ENCODE measurements at regions not wholly inside any gene's neighbourhood (a gene's known extent, or its start where the extent isn't known, plus 50 kb on each side); places are given as distances from the start of the nearest gene placed in this dataset.

DNA sequence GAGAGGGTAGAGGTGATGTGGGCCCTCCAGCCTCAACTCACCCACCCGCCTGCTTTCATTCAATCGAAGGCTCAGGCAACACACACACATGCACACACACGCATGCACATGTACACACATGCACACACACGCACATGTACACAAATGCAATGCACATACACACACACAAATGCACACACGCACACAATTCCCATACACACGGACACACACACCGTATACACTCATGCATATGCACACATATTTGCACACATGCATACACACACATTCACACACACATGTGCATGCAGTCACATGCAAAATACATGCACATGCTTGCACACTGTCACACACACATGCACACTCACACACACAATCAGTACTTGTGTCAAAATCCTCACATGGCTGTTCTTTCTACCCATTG lies 55.9 kb upstream of the SPACA7 start:
- H3K4me1 ChIP-seq (ENCODE audit: control insufficient read depth, insufficient read depth, low read length): no peaks in the 10 kb centered on the region
- H3K4me3 ChIP-seq (ENCODE audit: low read depth, low read length): no peak overlapping the region
- H3K9ac ChIP-seq (ENCODE audit: low read depth, low read length): no peak overlapping the region
- no peaks in the 10 kb centered on the region for H3K27me3 ChIP-seq (ENCODE audit: control insufficient read depth, insufficient read depth, low read length)
- H3K9me3 ChIP-seq (ENCODE audit: control insufficient read depth, insufficient read depth, low read length): no peaks in the 10 kb centered on the region
- no peaks in the 10 kb centered on the region for H3K36me3 ChIP-seq (ENCODE audit: control insufficient read depth, insufficient read depth, low read length)

DNA sequence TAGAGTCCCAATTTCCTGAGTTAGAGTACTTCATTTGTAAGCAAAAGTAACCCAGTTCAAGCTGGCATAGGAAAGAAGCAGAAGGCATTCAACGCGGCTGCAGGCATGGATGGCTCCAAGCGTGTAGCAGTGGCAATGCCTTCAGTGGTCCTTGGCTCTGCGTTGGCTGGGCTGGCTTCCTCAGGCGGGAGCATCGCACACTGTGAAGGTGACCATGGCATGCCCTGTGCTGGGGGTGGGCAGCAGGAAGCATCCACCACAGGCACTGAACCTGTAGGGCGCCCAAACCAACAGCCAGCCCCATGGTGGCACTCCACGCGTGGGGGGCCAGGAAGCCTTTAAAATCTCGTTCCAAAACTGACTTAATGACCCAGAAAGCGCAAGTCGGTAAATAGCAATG lies 53.6 kb upstream of the SPACA7 start:
- H3K4me3 ChIP-seq (ENCODE audit: low read depth, low read length): no peak overlapping the region
- H3K27me3 ChIP-seq (ENCODE audit: control insufficient read depth, insufficient read depth, low read length): no peaks in the 10 kb centered on the region
- no peaks in the 10 kb centered on the region for H3K4me1 ChIP-seq (ENCODE audit: control insufficient read depth, insufficient read depth, low read length)
- H3K9ac ChIP-seq (ENCODE audit: low read depth, low read length): no peak overlapping the region
- H3K36me3 ChIP-seq (ENCODE audit: control insufficient read depth, insufficient read depth, low read length): no peaks in the 10 kb centered on the region
- no peaks in the 10 kb centered on the region for H3K9me3 ChIP-seq (ENCODE audit: control insufficient read depth, insufficient read depth, low read length)

DNA sequence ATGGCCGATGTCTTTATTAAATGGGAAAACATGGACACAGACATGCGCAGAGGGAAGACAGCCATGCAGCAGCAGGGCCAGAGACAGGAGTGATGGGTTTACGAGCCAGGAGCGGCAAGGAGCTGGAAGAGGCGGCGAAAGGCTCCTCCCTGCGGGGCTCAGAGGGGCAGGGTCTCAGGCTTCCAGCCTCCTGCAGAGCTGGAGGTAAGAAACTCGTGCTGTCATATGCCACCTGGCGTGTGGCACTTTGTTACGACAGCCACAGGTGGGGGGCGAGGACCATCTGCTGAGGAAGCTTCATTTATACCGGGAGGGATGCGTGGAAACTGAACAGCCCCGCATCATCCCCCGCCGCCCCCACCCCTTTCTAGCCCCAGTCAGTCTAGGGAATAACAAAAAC lies 52.0 kb upstream of the SPACA7 start:
- H3K27me3 ChIP-seq (ENCODE audit: control insufficient read depth, insufficient read depth, low read length): no peaks in the 10 kb centered on the region
- H3K9me3 ChIP-seq (ENCODE audit: control insufficient read depth, insufficient read depth, low read length): no peaks in the 10 kb centered on the region
- H3K4me1 ChIP-seq (ENCODE audit: control insufficient read depth, insufficient read depth, low read length): no peaks in the 10 kb centered on the region

DNA sequence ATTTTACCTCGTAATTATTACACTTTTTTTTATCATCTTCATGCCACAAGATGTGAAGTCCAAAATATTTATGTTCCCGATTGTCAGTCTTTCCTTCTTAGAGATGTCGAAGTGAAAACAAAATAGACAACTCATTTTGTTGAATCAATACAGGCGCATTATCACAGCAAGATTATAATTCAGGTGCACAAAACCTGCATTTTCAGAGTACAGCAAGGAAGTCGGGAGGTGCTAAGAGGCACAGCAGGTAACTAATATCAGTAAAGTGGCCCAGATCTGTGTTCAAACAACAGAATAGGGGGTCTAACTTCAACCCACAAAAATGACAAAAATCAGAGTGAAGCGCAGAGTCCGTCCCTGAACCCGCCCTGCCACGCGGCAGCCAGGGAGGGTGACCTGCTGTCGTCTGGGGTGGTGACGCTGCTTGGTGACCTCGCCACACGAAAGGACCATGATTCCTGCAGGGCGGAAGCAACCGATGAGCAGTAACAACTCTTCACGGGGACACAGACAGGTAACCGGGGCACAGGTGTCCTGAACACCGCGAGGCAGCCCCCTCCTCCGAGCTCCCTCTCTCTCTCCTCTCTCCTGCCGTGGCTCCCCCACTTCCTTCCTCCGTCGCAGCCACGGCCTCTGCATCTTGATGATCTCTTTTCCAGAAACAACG lies 50.9 kb upstream of the SPACA7 start:
- no peaks in the 10 kb centered on the region for H3K4me1 ChIP-seq (ENCODE audit: control insufficient read depth, insufficient read depth, low read length)
- H3K9me3 ChIP-seq (ENCODE audit: control insufficient read depth, insufficient read depth, low read length): no peaks in the 10 kb centered on the region
- H3K36me3 ChIP-seq (ENCODE audit: control insufficient read depth, insufficient read depth, low read length): no peaks in the 10 kb centered on the region
- H3K4me3 ChIP-seq (ENCODE audit: low read depth, low read length): no peak overlapping the region
- no peaks in the 10 kb centered on the region for H3K27me3 ChIP-seq (ENCODE audit: control insufficient read depth, insufficient read depth, low read length)
- H3K9ac ChIP-seq (ENCODE audit: low read depth, low read length): no peak overlapping the region

More for the DNA sequence above, 52.0 kb upstream of the SPACA7 start:
- Histone ChIP-seq H3K9ac (ENCODE audit: low read depth, low read length) (no peak overlapping the region), H3K4me3 (ENCODE audit: low read depth, low read length) (no peak overlapping the region), H3K36me3 (ENCODE audit: control insufficient read depth, insufficient read depth, low read length) (no peaks in the 10 kb centered on the region)

DNA sequence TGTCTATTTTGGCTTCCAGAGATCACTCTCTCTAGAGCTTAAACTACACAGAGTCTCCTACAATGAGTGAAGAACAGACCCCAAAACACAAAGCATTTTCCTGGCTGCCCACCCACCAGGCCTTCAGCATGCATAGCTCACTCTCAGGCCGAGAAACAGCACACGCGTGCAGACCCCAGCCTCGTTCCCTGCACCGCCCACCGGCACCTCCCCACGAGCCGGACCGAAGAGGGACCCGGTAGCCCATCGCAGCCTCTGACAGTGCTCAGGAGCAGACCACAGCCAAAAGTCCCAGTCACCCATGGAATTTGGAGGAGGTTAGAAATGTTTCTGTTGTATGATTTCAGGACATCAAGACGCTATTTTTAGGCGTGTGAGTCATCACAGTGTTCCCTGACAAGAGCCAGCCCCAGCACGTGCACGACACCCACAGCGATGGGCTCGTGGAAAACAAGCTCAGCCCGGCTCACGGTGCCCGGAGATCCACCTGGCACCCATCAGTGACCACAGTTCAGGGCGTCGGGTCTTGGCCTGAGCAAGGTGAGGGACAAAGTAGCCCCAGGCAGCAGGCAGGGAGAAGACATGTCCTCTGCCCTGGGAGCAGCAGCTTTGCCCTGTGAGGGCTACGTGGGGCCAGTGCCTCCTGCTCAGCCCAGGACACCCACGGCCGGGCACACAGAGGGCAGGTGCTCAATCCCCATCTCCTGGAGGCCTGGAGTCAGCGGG lies 50.1 kb upstream of the SPACA7 start:
- Histone ChIP-seq H3K27me3 (ENCODE audit: control insufficient read depth, insufficient read depth, low read length) (no peaks in the 10 kb centered on the region), H3K4me1 (ENCODE audit: control insufficient read depth, insufficient read depth, low read length) (no peaks in the 10 kb centered on the region), H3K9ac (ENCODE audit: low read depth, low read length) (no peak overlapping the region), H3K9me3 (ENCODE audit: control insufficient read depth, insufficient read depth, low read length) (no peaks in the 10 kb centered on the region), H3K36me3 (ENCODE audit: control insufficient read depth, insufficient read depth, low read length) (no peaks in the 10 kb centered on the region), H3K4me3 (ENCODE audit: low read depth, low read length) (no peak overlapping the region)

All from iPS-15b (cell line).